ENCODE measurements at regions not wholly inside any gene's neighbourhood (a gene's known extent, or its start where the extent isn't known, plus 50 kb on each side); places are given as distances from the start of the nearest gene placed in this dataset.

- Histone ChIP-seq H3K36me3 (ENCODE audit: control insufficient read depth, low read length) (no peaks in the 10 kb centered on the region), H3K9me2 (replicated peaks; ENCODE audit: control insufficient read depth, low read length) (no peaks in the 10 kb centered on the region), H3K9me3 (ENCODE audit: control insufficient read depth, insufficient read depth, low read length) (no peaks in the 10 kb centered on the region), H3K79me2 (ENCODE audit: control insufficient read depth, low read length) (no peaks in the 10 kb centered on the region), H3K4me1 (ENCODE audit: control insufficient read depth, low read length) (no peaks in the 10 kb centered on the region), H4K20me1 (ENCODE audit: control insufficient read depth, insufficient read depth, low read depth, low read length) (no peaks in the 10 kb centered on the region), H3F3A (ENCODE audit: control insufficient read depth, insufficient read depth) (no peaks in the 10 kb centered on the region), H3K4me3 (ENCODE audit: low read length) (no peak overlapping the region), H3K4me2 (ENCODE audit: low read length) (no peak overlapping the region), H3K27ac (ENCODE audit: low read depth, low read length) (no peak overlapping the region), H3K27me3 (ENCODE audit: control insufficient read depth, low read length) (no peaks in the 10 kb centered on the region)
- TF ChIP-seq CTCF (IDR thresholded peaks at IDR 0.05; ENCODE audit: low read depth, low read length, poor library complexity, severe bottlenecking) (no peak), EZH2phosphoT487 (IDR thresholded peaks at IDR 0.05; ENCODE audit: borderline replicate concordance, low read length) (no peak)
Measured at GRCh38 chrX:25154168-25154567, 138.4 kb upstream of the ARX start.

- Histone ChIP-seq H3K27ac (ENCODE audit: low read depth, low read length) (no peak overlapping the region), H3K4me1 (ENCODE audit: control insufficient read depth, low read length) (no peaks in the 10 kb centered on the region), H4K20me1 (ENCODE audit: control insufficient read depth, insufficient read depth, low read depth, low read length) (no peaks in the 10 kb centered on the region), H3K36me3 (ENCODE audit: control insufficient read depth, low read length) (no peaks in the 10 kb centered on the region), H3K9me3 (ENCODE audit: control insufficient read depth, insufficient read depth, low read length) (no peaks in the 10 kb centered on the region), H3K4me2 (ENCODE audit: low read length) (no peak overlapping the region), H3F3A (ENCODE audit: control insufficient read depth, insufficient read depth) (no peaks in the 10 kb centered on the region), H3K4me3 (ENCODE audit: low read length) (no peak overlapping the region), H3K79me2 (ENCODE audit: control insufficient read depth, low read length) (no peaks in the 10 kb centered on the region), H3K27me3 (ENCODE audit: control insufficient read depth, low read length) (no peaks in the 10 kb centered on the region), H3K9me2 (replicated peaks; ENCODE audit: control insufficient read depth, low read length) (no peaks in the 10 kb centered on the region)
- TF ChIP-seq EZH2phosphoT487 (IDR thresholded peaks at IDR 0.05; ENCODE audit: borderline replicate concordance, low read length) (no peak), CTCF (IDR thresholded peaks at IDR 0.05; ENCODE audit: low read depth, low read length, poor library complexity, severe bottlenecking) (no peak)
Measured at GRCh38 chrX:25151749-25152148, 136.0 kb upstream of the ARX start.

GRCh38 chrX:25144043-25144940 is 128.5 kb upstream of the ARX start:
- H3K4me3 ChIP-seq (ENCODE audit: low read length): no peak overlapping the region
- no peaks in the 10 kb centered on the region for H3K9me2 ChIP-seq (replicated peaks; ENCODE audit: control insufficient read depth, low read length)
- H3K4me1 ChIP-seq (ENCODE audit: control insufficient read depth, low read length): no peaks in the 10 kb centered on the region
- H3K27me3 ChIP-seq (ENCODE audit: control insufficient read depth, low read length): no peaks in the 10 kb centered on the region
- H3K36me3 ChIP-seq (ENCODE audit: control insufficient read depth, low read length): no peaks in the 10 kb centered on the region
- H3K79me2 ChIP-seq (ENCODE audit: control insufficient read depth, low read length): no peaks in the 10 kb centered on the region
- TF ChIP-seq CTCF (IDR thresholded peaks at IDR 0.05; ENCODE audit: low read depth, low read length, poor library complexity, severe bottlenecking) (peak; percentile 71), EZH2phosphoT487 (IDR thresholded peaks at IDR 0.05; ENCODE audit: borderline replicate concordance, low read length) (no peak)
- H3K27ac ChIP-seq (ENCODE audit: low read depth, low read length): no peak overlapping the region
- H3K4me2 ChIP-seq (ENCODE audit: low read length): no peak overlapping the region
- H3F3A ChIP-seq (ENCODE audit: control insufficient read depth, insufficient read depth): no peaks in the 10 kb centered on the region
- no peaks in the 10 kb centered on the region for H3K9me3 ChIP-seq (ENCODE audit: control insufficient read depth, insufficient read depth, low read length)
- no peaks in the 10 kb centered on the region for H4K20me1 ChIP-seq (ENCODE audit: control insufficient read depth, insufficient read depth, low read depth, low read length)
